Upper lobe of left lung (tissue), 6 donors: ENCODE measurements at regions not wholly inside any gene's neighbourhood (a gene's known extent, or its start where the extent isn't known, plus 50 kb on each side); places are given as distances from the start of the nearest gene placed in this dataset.

Experiments
- ATAC-seq, 2 donors: fragments of 200-7000 bp; cut with Tn5 transposase; one replicate each; pipeline ENCODE4 v1.9.1; 2022; ENCODE audit warnings: mild to moderate bottlenecking in 2 of 2, moderate library complexity in 2 of 2; ENCODE audit not compliant: low FRiP score in 2 of 2
- DNase-seq, 2 donors: peaks; one replicate each; pipeline ENCODE4 v3.0.0-alpha.2; 2019 to 2020
- H3K27ac ChIP-seq, 4 donors: fragments of 200-600 bp; sonication (generic); one replicate each; pipeline ENCODE4 v1.5.1; 2016 to 2019
- H3K27me3 ChIP-seq, 4 donors: fragments of 200-600 bp; sonication (generic); one replicate each; pipeline ENCODE4 v1.5.1; 2017 to 2019
- H3K36me3 ChIP-seq, 4 donors: fragments of 200-600 bp; sonication (generic); one replicate each; pipeline ENCODE4 v1.5.1; 2016 to 2019
- H3K4me1 ChIP-seq, 4 donors: fragments of 200-600 bp; sonication (generic); one replicate each; pipeline ENCODE4 v1.5.1; 2018 to 2019
- H3K4me3 ChIP-seq, 4 donors: fragments of 200-600 bp; sonication (generic); one replicate each; pipeline ENCODE4 v1.5.1; 2017 to 2019; ENCODE audit warnings: mild to moderate bottlenecking in 2 of 4, moderate library complexity in 1 of 4
- H3K9me3 ChIP-seq, 4 donors: fragments of 200-600 bp; sonication (generic); one replicate each; pipeline ENCODE4 v1.5.1; 2018 to 2019
- EP300 ChIP-seq, 4 donors: sonication (generic); formaldehyde crosslinking; IDR thresholded peaks; one replicate each; pipeline ENCODE4 v1.5.1; 2017; ENCODE audit warnings: antibody characterized with exemption in 4 of 4, control low read depth in 2 of 4
- POLR2A ChIP-seq, 4 donors: fragments of 450-650 bp; IDR thresholded peaks; one replicate each; pipeline ENCODE4 v1.5.1; 2016 to 2017; ENCODE audit warnings: antibody characterized with exemption in 4 of 4, mild to moderate bottlenecking in 2 of 4
- POLR2AphosphoS5 ChIP-seq, 2 donors: sonication (generic); formaldehyde crosslinking; IDR thresholded peaks; one replicate each; pipeline ENCODE4 v1.5.1; 2017; ENCODE audit warnings: antibody characterized with exemption in 2 of 2
- WGBS, 2 donors: methylation state at CpG; one replicate each; pipeline ENCODE4 v1.1.5; 2017 to 2018; 5-methylcytosine and 5-hydroxymethylcytosine counted together
- TF ChIP-seq, protein P1 (sequence below), 6 experiments: fragments of 450-650 bp in 4 of 6; fragments of 200-600 bp in 2 of 6; sonication (generic) in 2 of 6; IDR thresholded peaks; one replicate each; pipeline ENCODE4 v1.5.1; 2016 to 2019; ENCODE audit warnings: antibody characterized with exemption in 6 of 6
- donor health status: DM: no; HTN: no; CAD: no; lungs with moderate emphysema.
- donor health status: DM: no; HTN: yes; CAD: no; lungs with severe emphysema.

DNA sequence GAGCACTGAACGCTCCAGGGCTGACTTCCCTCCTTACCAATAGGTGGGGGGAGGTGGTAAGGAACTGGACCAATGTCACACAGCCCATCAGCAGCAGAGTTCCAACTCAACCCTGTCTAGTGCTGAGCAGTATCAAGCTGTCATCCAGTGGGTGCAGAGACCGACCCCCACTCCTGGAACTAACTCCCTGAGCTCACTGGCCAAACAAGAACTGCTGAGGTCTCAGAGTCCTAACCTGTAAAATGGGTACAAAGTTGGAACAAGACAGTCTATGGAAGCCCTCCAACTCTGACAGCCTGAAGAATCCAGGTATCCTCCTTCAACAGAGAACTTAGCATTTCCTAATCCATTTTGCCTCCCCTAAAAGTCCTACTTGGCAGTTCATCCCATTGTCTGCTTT, 91.1 kb upstream of the CLMN start:
- peaks cover 0 to 6% (median 2%) of the 10 kb centered on the region in 4 donors for H3K36me3 ChIP-seq
- 64 to 94% methylated on average over 2 of the region's 2 CpGs for WGBS, 2 donors
- TF ChIP-seq EP300 (IDR thresholded peaks at IDR 0.05) (no peak), POLR2AphosphoS5 (IDR thresholded peaks at IDR 0.05) (no peak), POLR2A (IDR thresholded peaks at IDR 0.05) (no peak)
- TF ChIP-seq, protein P1, sequence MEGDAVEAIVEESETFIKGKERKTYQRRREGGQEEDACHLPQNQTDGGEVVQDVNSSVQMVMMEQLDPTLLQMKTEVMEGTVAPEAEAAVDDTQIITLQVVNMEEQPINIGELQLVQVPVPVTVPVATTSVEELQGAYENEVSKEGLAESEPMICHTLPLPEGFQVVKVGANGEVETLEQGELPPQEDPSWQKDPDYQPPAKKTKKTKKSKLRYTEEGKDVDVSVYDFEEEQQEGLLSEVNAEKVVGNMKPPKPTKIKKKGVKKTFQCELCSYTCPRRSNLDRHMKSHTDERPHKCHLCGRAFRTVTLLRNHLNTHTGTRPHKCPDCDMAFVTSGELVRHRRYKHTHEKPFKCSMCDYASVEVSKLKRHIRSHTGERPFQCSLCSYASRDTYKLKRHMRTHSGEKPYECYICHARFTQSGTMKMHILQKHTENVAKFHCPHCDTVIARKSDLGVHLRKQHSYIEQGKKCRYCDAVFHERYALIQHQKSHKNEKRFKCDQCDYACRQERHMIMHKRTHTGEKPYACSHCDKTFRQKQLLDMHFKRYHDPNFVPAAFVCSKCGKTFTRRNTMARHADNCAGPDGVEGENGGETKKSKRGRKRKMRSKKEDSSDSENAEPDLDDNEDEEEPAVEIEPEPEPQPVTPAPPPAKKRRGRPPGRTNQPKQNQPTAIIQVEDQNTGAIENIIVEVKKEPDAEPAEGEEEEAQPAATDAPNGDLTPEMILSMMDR (IDR thresholded peaks at IDR 0.05) = no peak

DNA sequence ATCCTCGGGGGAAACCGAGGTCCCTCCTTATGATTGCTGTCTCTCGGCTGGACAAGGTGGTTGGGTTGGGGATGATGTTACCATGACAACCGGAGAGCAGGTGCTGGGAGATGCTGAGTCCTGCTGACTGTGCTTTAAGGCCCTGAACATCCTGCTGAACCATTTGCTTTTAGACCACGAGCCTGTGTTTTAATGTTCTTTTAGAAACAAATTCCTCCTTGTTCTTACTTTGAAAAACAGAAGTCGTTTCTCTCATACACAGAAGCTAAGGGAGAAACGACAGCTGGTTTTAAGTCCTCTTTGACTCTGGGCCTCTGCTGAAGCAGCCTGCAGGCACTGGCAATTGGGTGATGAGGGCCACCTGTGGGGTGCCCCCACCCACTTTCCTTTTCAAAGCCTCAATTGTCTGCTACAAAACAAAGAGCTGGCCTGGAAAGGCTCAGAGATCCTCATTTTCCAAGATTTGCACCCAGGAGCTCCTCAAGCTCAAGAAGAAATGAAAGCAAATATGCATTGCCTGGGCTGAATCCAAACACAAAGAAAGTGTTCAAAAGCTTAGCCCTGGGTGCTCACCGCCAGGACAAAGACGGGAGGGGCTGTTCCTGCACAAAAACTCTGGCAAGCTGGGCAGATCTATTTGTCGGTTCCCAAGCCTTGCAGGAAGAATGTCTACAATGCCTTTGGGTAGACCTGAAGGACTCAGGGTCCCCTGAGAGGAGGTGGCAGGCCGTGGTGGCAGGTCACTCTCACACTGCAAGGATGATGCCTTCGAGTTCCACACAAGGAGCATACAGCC, 90.0 kb upstream of the CLMN start:
- no peak for TF ChIP-seq POLR2A (IDR thresholded peaks at IDR 0.05)
- no peak for TF ChIP-seq POLR2AphosphoS5 (IDR thresholded peaks at IDR 0.05)
- TF ChIP-seq, protein P1 (IDR thresholded peaks at IDR 0.05) = no peak
- TF ChIP-seq EP300 (IDR thresholded peaks at IDR 0.05) = no peak
- Histone ChIP-seq H3K4me3 (no peak overlapping the region), H3K4me1 (no peaks in the 10 kb centered on the region), H3K36me3 (peaks cover 0 to 6% (median 2%) of the 10 kb centered on the region in 4 donors), H3K9me3 (no peaks in the 10 kb centered on the region), H3K27ac (no peak overlapping the region), H3K27me3 (no peaks in the 10 kb centered on the region)
- 75 to 82% methylated on average over 9 to 12 of the region's 12 CpGs for WGBS, 2 donors
- DNase-seq = no peak
- no peak for ATAC-seq

More for the DNA sequence above, 91.1 kb upstream of the CLMN start:
- Histone ChIP-seq H3K27ac (no peak overlapping the region), H3K27me3 (no peaks in the 10 kb centered on the region), H3K9me3 (no peaks in the 10 kb centered on the region), H3K4me1 (no peaks in the 10 kb centered on the region), H3K4me3 (no peak overlapping the region)
- ATAC-seq (no peak), DNase-seq (no peak)

DNA sequence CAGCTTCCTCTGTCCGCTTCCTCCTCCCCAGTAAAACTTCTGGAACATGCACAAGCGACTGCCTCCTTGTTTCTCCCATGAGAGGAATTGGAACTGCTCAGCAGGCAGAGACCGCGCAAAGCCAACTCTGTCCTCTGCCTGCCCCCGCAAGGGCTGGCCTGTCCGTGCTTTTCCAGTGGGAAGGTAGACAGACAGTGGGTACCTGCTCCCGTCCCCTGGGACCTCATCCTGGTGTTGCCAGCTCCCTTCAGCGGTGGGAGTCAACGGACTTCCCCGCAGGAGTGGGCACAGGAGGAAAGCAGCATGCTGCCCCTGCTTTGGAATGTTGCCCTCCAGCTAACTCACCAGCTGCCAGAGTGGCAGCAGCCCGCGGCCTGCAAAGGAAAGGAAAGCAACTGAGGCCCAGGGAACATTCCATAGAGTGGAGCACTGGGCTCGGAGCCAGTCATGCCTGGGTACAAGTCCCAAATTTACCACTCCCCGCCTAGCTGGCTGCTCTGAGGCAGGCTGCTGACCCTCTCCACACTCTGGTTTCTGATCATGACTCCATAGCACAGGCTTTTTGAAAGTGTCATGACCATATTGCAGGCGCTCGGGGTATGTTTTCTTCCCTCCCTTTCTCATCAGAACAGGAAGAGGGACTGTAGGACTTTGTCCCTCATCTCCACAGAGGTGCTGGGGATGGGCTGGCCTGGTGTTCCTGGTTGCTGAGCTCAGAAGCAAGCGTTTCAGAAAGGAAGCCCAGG, 89.2 kb upstream of the CLMN start:
- TF ChIP-seq EP300 (IDR thresholded peaks at IDR 0.05) (no peak), POLR2AphosphoS5 (IDR thresholded peaks at IDR 0.05) (no peak), POLR2A (IDR thresholded peaks at IDR 0.05) (no peak)
- TF ChIP-seq, protein P1 (IDR thresholded peaks at IDR 0.05) = no peak
- ATAC-seq = no peak
- no peak overlapping the region for H3K27ac ChIP-seq
- peak in 1 of 2 donors; percentile 39 for DNase-seq
- peaks cover 0 to 6% (median 1%) of the 10 kb centered on the region in 4 donors for H3K36me3 ChIP-seq
- H3K27me3 ChIP-seq = no peaks in the 10 kb centered on the region
- H3K4me1 ChIP-seq = no peaks in the 10 kb centered on the region
- H3K4me3 ChIP-seq = no peak overlapping the region
- WGBS, 2 donors = 85 to 88% methylated on average over 10 to 16 of the region's 17 CpGs
- no peaks in the 10 kb centered on the region for H3K9me3 ChIP-seq

DNA sequence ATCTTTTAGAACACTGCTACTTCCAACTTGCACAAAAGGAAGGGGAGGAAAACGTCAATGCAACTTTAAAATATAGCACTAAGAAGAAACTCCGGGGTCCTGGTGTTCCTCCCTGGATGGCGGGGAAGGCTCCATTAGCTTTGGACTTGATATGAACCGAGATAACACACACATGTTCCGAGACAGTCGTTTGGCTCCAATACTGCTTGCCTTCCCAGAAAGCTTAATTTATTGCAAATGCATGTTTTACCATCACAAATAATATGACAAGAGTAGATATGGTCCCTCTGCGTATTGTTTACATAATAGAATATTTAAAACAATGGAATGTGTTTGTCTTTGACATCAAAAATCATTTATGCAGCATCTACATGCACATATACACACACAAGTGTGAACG, 87.6 kb upstream of the CLMN start:
- DNase-seq = no peak

More for the DNA sequence above, 87.6 kb upstream of the CLMN start:
- no peaks in the 10 kb centered on the region for H3K4me1 ChIP-seq
- H3K4me3 ChIP-seq = no peak overlapping the region
- no peaks in the 10 kb centered on the region for H3K27me3 ChIP-seq
- no peak for ATAC-seq
- WGBS, 2 donors = 69% methylated on average over 8 of the region's 8 CpGs
- H3K36me3 ChIP-seq = peaks cover 0 to 6% (median 0%) of the 10 kb centered on the region in 4 donors
- no peak for TF ChIP-seq POLR2AphosphoS5 (IDR thresholded peaks at IDR 0.05)
- TF ChIP-seq, protein P1 (IDR thresholded peaks at IDR 0.05) = no peak
- TF ChIP-seq POLR2A (IDR thresholded peaks at IDR 0.05) = no peak
- no peak for TF ChIP-seq EP300 (IDR thresholded peaks at IDR 0.05)
- no peaks in the 10 kb centered on the region for H3K9me3 ChIP-seq
- no peak overlapping the region for H3K27ac ChIP-seq
